ENCODE measurements at regions not wholly inside any gene's neighbourhood (a gene's known extent, or its start where the extent isn't known, plus 50 kb on each side); places are given as distances from the start of the nearest gene placed in this dataset.

- no peak overlapping the region for H3K27ac ChIP-seq
- WGBS (ENCODE audit: low lambda C conversion rate, missing lambda C conversion rate) = 91% methylated on average over 4 of the region's 4 CpGs
- no peak overlapping the region for H2AFZ ChIP-seq
- peaks cover 17% of the 10 kb centered on the region for H3K4me1 ChIP-seq (ENCODE audit: insufficient read depth)
- no peak for DNase-seq (ENCODE audit: low spot score)
- H3K27me3 ChIP-seq = no peaks in the 10 kb centered on the region
- no peaks in the 10 kb centered on the region for H3K79me2 ChIP-seq
- no peak overlapping the region for H3K4me3 ChIP-seq
- no peak overlapping the region for H3K4me2 ChIP-seq
- no peaks in the 10 kb centered on the region for H3K9me2 ChIP-seq (replicated peaks; ENCODE audit: insufficient read depth)
- no peaks in the 10 kb centered on the region for H3K36me3 ChIP-seq (replicated peaks; ENCODE audit: insufficient read depth, low read depth)
- H4K20me1 ChIP-seq (ENCODE audit: insufficient read depth, poor library complexity, severe bottlenecking) = no peaks in the 10 kb centered on the region
- H3K9me3 ChIP-seq (ENCODE audit: low read depth) = no peaks in the 10 kb centered on the region
- TF ChIP-seq CTCF (IDR thresholded peaks at IDR 0.05; ENCODE audit: poor library complexity) = no peak
- no peak for TF ChIP-seq EZH2 (IDR thresholded peaks at IDR 0.05; ENCODE audit: borderline replicate concordance)
- no peak for TF ChIP-seq EZH2phosphoT487 (IDR thresholded peaks at IDR 0.05; ENCODE audit: low read depth, severe bottlenecking, unreplicated experiment)
Measured at GRCh38 chr14:82502043-82502442, 968.4 kb upstream of the SEL1L start.

- Histone ChIP-seq H3K9me3 (ENCODE audit: low read depth) (no peaks in the 10 kb centered on the region), H3K4me1 (ENCODE audit: insufficient read depth) (peaks cover 16% of the 10 kb centered on the region)
- TF ChIP-seq EZH2 (IDR thresholded peaks at IDR 0.05; ENCODE audit: borderline replicate concordance) = no peak
- no peak for TF ChIP-seq EZH2phosphoT487 (IDR thresholded peaks at IDR 0.05; ENCODE audit: low read depth, severe bottlenecking, unreplicated experiment)
- TF ChIP-seq CTCF (IDR thresholded peaks at IDR 0.05; ENCODE audit: poor library complexity) = no peak
Measured at GRCh38 chr14:82504894-82505293, 971.2 kb upstream of the SEL1L start.

GRCh38 chr14:82510007-82510406 lies 976.4 kb upstream of the SEL1L start:
- no peak for DNase-seq (ENCODE audit: low spot score)

More at GRCh38 chr14:82504894-82505293, 971.2 kb upstream of the SEL1L start:
- DNase-seq (ENCODE audit: low spot score) = no peak
- H3K27me3 ChIP-seq = no peaks in the 10 kb centered on the region
- H2AFZ ChIP-seq = no peak overlapping the region
- H3K9me2 ChIP-seq (replicated peaks; ENCODE audit: insufficient read depth) = no peaks in the 10 kb centered on the region
- no peak overlapping the region for H3K27ac ChIP-seq
- no peak overlapping the region for H3K4me3 ChIP-seq
- H4K20me1 ChIP-seq (ENCODE audit: insufficient read depth, poor library complexity, severe bottlenecking) = no peaks in the 10 kb centered on the region
- no peak overlapping the region for H3K4me2 ChIP-seq
- H3K79me2 ChIP-seq = no peaks in the 10 kb centered on the region
- H3K36me3 ChIP-seq (replicated peaks; ENCODE audit: insufficient read depth, low read depth) = no peaks in the 10 kb centered on the region

More at GRCh38 chr14:82510007-82510406, 976.4 kb upstream of the SEL1L start:
- H3K27me3 ChIP-seq = no peaks in the 10 kb centered on the region
- no peak overlapping the region for H2AFZ ChIP-seq
- no peaks in the 10 kb centered on the region for H3K4me1 ChIP-seq (ENCODE audit: insufficient read depth)
- TF ChIP-seq CTCF (IDR thresholded peaks at IDR 0.05; ENCODE audit: poor library complexity) (no peak), EZH2phosphoT487 (IDR thresholded peaks at IDR 0.05; ENCODE audit: low read depth, severe bottlenecking, unreplicated experiment) (no peak), EZH2 (IDR thresholded peaks at IDR 0.05; ENCODE audit: borderline replicate concordance) (no peak)
- no peaks in the 10 kb centered on the region for H3K9me2 ChIP-seq (replicated peaks; ENCODE audit: insufficient read depth)
- no peak overlapping the region for H3K4me2 ChIP-seq
- H4K20me1 ChIP-seq (ENCODE audit: insufficient read depth, poor library complexity, severe bottlenecking) = no peaks in the 10 kb centered on the region
- H3K9me3 ChIP-seq (ENCODE audit: low read depth) = no peaks in the 10 kb centered on the region
- no peaks in the 10 kb centered on the region for H3K36me3 ChIP-seq (replicated peaks; ENCODE audit: insufficient read depth, low read depth)
- no peak overlapping the region for H3K4me3 ChIP-seq
- H3K79me2 ChIP-seq = no peaks in the 10 kb centered on the region
- no peak overlapping the region for H3K27ac ChIP-seq
- 84% methylated on average over 5 of the region's 5 CpGs for WGBS (ENCODE audit: low lambda C conversion rate, missing lambda C conversion rate)
